Right atrium auricular region (tissue), 2 donors: ENCODE measurements at regions not wholly inside any gene's neighbourhood (a gene's known extent, or its start where the extent isn't known, plus 50 kb on each side); places are given as distances from the start of the nearest gene placed in this dataset.

Experiments used
- DNase-seq: peaks from one replicate; pipeline ENCODE4 v3.0.0-alpha.2; 2019; ENCODE audit warnings: low spot score
- H3K27ac ChIP-seq, 2 donors: fragments of 200-600 bp; sonication (generic); 1 replicate in 1 of 2; 2 replicates in 1 of 2; pipeline ENCODE4 v1.5.1; 2016 to 2019
- H3K27me3 ChIP-seq, 2 donors: fragments of 200-600 bp; sonication (generic); one replicate each; pipeline versions ENCODE4 v1.5.1 to v1.6.0; 2017 to 2019
- H3K36me3 ChIP-seq: fragments of 200-600 bp; sonication (generic); one replicate; pipeline ENCODE4 v1.5.1; 2016
- H3K4me1 ChIP-seq, 2 donors: fragments of 200-600 bp; sonication (generic); one replicate each; pipeline versions ENCODE4 v1.5.1 to v1.6.0; 2017 to 2019
- H3K4me3 ChIP-seq, 2 donors: fragments of 200-600 bp; sonication (generic); 1 replicate in 1 of 2; 2 replicates in 1 of 2; pipeline ENCODE4 v1.5.1; 2017 to 2019; ENCODE audit warnings: mild to moderate bottlenecking in 1 of 2, moderate library complexity in 1 of 2
- H3K9me3 ChIP-seq, 2 donors: fragments of 200-600 bp; sonication (generic); one replicate each; pipeline ENCODE4 v1.5.1; 2019
- TF ChIP-seq, protein P1 (sequence below), 2 donors: fragments of 200-600 bp; sonication (generic); IDR thresholded peaks; one replicate each; pipeline ENCODE4 v1.5.1; 2019; ENCODE audit warnings: antibody characterized with exemption in 2 of 2

DNA sequence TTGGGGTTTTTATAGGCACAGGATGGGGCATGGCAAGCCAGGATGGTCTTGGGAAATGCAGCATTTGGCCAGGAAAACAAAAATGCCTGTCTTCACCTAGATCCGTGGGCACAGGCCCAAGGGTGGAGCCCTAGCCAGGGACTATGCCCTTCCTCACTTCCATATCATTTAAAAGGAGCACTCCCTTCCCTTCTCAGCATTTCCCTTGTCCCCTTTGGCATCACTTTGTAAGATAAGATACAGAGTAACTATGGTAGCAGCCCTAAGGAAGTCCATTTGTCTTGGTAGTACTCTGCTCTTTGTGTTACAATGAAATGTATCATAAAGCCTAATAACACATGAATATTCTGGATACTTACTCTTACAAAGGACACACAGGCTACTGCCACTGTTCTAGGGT is 1092.6 kb upstream of the TENM4 start:
- TF ChIP-seq, protein P1, sequence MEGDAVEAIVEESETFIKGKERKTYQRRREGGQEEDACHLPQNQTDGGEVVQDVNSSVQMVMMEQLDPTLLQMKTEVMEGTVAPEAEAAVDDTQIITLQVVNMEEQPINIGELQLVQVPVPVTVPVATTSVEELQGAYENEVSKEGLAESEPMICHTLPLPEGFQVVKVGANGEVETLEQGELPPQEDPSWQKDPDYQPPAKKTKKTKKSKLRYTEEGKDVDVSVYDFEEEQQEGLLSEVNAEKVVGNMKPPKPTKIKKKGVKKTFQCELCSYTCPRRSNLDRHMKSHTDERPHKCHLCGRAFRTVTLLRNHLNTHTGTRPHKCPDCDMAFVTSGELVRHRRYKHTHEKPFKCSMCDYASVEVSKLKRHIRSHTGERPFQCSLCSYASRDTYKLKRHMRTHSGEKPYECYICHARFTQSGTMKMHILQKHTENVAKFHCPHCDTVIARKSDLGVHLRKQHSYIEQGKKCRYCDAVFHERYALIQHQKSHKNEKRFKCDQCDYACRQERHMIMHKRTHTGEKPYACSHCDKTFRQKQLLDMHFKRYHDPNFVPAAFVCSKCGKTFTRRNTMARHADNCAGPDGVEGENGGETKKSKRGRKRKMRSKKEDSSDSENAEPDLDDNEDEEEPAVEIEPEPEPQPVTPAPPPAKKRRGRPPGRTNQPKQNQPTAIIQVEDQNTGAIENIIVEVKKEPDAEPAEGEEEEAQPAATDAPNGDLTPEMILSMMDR (IDR thresholded peaks at IDR 0.05): no peak
- DNase-seq: no peak
- H3K36me3 ChIP-seq: no peaks in the 10 kb centered on the region
- H3K4me1 ChIP-seq: no peaks in the 10 kb centered on the region
- no peak overlapping the region for H3K27ac ChIP-seq
- H3K9me3 ChIP-seq: peaks cover 0 to 6% of the 10 kb centered on the region in 2 donors
- no peak overlapping the region for H3K4me3 ChIP-seq
- no peaks in the 10 kb centered on the region for H3K27me3 ChIP-seq

DNA sequence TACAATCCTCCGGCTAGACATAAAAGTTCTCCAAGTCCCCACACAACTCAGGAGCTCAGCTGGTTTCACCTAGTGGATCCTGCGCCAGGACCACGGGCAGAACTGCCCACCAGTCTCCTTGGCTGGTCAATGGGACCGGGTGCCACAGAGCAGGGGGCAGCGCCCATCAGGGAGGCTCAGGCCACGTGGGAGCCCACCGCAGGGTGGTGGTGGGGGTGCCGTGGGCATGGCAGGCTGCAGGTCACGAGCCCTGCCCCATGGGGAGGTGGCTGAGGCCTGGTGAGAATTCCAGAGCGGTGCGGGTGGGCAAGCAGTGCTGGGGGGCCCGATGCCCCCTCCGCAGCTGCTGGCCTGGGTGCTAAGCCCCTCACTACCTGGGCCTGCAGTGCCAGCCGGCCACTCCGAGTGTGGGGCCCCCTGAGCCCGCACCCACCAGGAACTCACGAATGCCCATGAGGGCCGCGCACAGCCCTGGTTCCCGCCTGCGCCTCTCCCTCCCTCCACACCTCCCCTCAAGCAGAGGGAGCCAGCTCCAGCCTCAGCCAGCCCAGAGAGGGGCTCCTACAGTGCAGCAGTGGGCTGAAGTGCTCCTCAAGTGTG is 1091.9 kb upstream of the TENM4 start:
- Histone ChIP-seq H3K27me3 (no peaks in the 10 kb centered on the region), H3K4me1 (no peaks in the 10 kb centered on the region), H3K36me3 (no peaks in the 10 kb centered on the region), H3K4me3 (no peak overlapping the region), H3K27ac (no peak overlapping the region), H3K9me3 (peaks cover 0 to 6% of the 10 kb centered on the region in 2 donors)
- no peak for DNase-seq
- TF ChIP-seq, protein P1 (IDR thresholded peaks at IDR 0.05): no peak

DNA sequence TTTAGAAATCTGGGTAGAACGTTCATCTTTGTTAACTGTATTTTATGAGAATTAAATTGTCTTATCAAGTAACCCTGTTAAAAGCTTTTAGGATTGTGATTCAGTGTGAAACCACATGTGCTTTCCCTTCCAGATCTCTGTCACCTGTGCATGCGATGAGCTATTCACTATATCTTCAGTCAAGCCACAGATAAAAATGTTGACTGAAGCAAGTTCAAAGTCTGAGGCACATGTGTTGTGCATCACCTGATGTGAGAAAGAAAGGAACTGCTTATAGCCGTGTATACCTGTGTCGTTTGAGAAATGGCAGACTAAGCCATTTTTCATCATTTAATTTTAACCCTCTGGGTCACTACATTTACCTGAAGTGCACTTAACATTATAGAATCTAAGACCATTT is 1088.9 kb upstream of the TENM4 start:
- Histone ChIP-seq H3K4me1 (no peaks in the 10 kb centered on the region), H3K9me3 (peaks cover 0 to 6% of the 10 kb centered on the region in 2 donors), H3K27ac (no peak overlapping the region), H3K27me3 (no peaks in the 10 kb centered on the region), H3K36me3 (no peaks in the 10 kb centered on the region), H3K4me3 (no peak overlapping the region)
- DNase-seq: no peak
- TF ChIP-seq, protein P1 (IDR thresholded peaks at IDR 0.05): no peak

DNA sequence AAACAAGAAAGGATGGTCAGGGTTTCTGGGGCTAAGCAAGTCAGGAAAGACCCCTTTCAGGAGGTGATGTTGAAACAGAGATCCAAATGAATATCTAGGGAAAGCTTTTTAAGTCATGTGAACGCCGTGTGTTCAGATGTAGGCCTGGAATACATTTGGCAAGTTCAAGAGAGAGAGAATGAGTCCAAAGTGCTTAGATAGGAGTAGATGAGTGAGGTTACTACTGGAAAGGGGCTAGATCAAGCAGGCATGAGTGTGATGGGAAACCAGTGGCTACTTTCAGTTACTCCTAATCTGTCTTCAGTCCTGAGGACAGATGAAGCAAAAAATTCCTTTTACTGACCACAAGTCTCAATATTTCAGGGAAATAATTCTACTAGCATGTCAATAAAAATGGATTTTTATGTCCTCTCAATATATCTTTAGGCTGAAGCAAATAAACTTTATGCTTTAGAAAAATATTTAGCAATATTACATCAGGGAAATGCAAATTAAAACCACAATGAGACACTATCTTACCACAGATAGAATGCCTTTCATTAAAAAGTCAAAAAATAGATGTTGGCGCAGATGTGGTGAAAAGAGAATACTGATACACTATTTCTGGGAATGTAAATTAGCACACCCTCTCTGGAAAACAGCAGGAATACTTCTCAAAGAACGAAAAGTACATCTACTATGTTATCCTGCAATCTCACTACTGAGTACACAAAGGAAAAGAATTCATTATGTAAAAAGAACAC is 1085.0 kb upstream of the TENM4 start:
- Histone ChIP-seq H3K27ac (no peak overlapping the region), H3K4me1 (no peaks in the 10 kb centered on the region), H3K9me3 (no peaks in the 10 kb centered on the region), H3K4me3 (no peak overlapping the region), H3K36me3 (no peaks in the 10 kb centered on the region), H3K27me3 (no peaks in the 10 kb centered on the region)
- TF ChIP-seq, protein P1 (IDR thresholded peaks at IDR 0.05): no peak
- DNase-seq: no peak

DNA sequence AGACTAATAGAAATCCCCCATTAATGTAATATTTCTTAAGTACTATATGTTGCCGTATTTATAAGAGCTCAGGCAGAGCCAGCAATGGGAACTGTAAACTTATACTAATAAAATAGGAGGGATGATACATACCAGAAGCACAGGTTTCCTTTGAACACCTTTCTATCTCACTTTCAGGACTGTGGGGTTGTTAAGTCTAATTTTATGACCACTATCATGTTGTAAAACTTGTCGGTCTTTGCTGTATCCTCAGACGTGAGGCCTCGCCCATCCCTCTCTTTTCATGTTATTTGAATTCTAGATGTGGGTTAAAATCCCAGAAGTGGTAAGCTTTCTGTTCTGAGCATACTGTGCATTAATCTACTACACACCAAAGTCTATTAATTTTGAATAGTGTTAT is 1083.5 kb upstream of the TENM4 start:
- H3K27me3 ChIP-seq: no peaks in the 10 kb centered on the region
- TF ChIP-seq, protein P1 (IDR thresholded peaks at IDR 0.05): no peak
- no peak overlapping the region for H3K27ac ChIP-seq
- H3K4me3 ChIP-seq: no peak overlapping the region
- H3K4me1 ChIP-seq: no peaks in the 10 kb centered on the region
- no peak for DNase-seq
- no peaks in the 10 kb centered on the region for H3K9me3 ChIP-seq
- no peaks in the 10 kb centered on the region for H3K36me3 ChIP-seq
